NCI-H748 (cell line): ENCODE measurements at regions not wholly inside any gene's neighbourhood (a gene's known extent, or its start where the extent isn't known, plus 50 kb on each side); places are given as distances from the start of the nearest gene placed in this dataset.
"Not testable (repeated sequence)": the region's sequence is repeated elsewhere in the genome, so short reads cannot be mapped to it uniquely, and the experiment has no call there.

Source experiments
- DNase-seq: peaks from one replicate; lab custom pipeline; 2025; ENCODE audit not compliant: unreplicated experiment; lab: John Stamatoyannopoulos, UW

- no peak for DNase-seq
These were observed 130.8 kb upstream of the POC5 start for GRCh38 chr5:75848077-75848476.

DNA sequence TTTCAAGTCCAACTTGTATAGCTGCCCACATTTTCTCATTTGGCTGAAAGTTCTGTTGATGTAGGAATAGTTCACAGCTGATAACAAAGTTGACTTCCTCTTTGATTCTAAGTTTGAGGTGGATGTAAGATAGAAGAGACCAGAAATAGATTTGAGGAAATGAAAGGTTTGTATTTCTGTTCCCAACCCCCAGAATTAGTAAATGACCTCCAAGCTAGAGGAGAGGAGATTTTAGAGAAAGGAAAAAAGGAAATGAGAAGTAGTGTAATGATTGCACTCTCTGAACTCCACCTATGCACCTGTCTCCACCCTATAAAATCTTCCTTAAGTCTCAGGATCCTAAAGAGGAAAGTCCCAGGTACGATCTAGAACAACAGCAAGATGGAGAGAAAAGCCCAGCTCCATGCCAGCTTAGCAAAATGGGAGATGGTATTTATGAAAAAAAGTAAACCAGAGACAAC, 130.4 kb upstream of the POC5 start:
- DNase-seq: no peak

DNA sequence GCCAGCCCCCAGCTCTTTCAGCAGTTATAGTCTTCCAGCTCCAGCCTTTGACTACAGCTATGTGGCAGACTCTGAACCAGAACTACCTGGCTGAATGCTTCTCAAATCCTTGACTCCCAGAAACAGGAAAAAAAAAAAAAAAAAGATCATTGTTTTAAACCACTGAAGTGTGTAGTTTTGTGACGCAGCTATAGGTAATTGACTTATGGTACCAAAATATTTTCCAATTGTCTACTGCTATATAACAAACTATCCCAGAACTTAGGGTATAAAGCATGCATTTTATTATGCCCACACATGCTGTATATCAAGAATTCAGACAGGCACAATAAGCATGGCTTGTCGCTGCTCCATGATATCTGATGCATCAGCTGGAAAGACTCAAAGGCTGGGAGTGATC, 127.1 kb upstream of the POC5 start:
- DNase-seq: no peak

- DNase-seq: no peak
These were observed 126.1 kb upstream of the POC5 start for GRCh38 chr5:75843319-75843718.

- no peak for DNase-seq
These were observed 122.3 kb upstream of the POC5 start for GRCh38 chr5:75839547-75839946.

DNA sequence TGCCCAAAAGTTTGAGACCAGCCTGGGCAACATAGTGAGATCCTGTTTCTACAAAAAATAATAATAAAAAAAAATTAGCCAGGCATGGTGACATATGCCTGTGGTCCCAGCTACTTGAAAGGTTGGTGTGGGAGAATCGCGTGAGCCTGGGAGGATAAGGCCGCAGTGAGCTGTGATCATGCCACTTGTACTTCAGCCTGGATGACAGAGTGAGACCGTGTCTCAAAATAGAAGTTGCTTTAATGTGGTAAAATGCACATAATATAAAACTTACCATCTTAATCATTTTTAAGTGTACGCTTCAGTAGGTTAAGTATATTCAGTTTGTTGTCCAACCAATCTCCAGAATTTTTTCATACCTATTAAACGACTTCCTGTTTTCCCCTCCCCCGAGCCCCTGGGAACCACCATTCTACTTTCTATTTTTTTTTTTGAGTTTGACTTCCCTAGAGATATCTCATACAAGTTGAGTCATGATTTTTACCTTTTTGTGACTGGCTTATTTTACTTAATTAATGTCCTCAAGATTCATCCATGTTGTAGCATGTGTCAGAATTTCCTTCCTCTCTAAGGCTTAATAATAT, 120.1 kb upstream of the POC5 start:
- DNase-seq: no peak

GRCh38 chr5:75831561-75831960, 114.3 kb upstream of the POC5 start:
- DNase-seq: no peak

DNA sequence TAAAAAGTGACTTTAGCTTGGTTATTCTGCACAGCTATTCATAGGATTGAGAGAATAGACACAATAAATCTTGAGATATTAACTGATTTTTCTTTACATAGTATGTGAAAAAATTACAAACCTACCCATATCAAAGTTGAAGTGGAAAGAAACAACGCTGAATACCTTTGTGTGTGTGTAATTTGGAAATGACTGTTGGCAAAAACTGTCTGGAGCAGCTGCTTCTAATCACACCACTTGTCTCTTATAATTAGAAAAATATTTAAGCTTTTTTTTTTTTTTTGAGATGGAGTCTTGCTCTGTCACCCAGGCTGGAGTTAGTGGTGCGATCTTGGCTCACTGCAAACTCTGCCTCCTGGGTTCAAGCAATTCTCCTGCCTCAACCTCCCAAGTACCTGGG, 110.8 kb upstream of the POC5 start:
- DNase-seq: no peak

DNA sequence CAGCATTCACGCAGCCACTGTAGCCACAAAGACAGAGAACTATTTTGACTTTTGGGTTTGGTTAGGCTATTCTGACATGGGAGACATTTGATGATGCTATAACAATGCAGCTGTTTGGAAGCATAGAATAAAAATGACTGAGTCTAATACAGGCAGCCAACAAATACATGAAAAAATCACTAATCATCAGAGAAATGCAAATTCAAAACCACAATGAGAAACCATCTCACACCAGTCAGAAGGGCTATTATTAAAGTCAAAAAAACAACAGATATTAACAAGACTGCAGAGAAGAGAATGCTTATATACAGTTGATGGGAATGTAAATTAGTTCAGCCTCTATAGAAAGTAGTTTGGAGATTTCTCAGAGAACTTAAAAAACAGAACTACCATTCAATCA, 107.1 kb upstream of the POC5 start:
- DNase-seq: no peak

DNA sequence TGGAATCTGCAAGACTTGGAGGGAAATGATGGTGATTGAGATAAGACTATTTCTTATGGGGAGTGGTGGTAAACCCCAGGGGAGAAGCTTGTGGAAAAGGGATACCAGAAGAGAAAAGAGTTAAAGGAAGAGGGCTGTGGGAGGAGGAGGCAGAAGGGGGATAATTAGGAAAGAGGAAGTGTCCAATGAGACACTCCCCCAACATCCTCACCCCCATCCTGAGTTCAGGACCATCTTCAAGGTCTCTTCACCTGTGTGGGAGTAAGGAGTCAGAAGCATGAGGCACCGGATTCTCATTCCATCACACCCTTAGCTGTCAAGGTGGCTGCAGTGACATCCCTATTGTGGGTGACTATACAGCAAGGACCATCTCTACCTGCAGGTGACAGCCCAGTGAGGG, 106.6 kb upstream of the POC5 start:
- no peak for DNase-seq

DNA sequence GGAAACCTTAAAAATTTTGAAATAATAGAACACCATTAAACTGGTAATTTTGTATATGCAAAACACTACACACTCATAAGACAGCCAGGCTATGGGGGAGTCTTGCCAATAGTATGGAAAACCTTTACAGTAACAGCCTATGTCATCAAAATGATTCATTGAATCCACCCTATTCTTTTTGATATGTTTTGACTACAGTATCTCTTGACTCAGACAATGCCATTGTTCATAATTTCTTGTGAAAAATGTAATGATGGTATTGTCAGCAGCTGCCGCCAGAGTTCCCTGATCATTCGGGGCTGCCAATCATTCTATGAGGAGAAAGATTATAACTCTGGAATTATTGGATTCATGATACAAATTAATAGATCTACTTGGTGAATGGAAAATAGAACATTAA, 101.4 kb upstream of the POC5 start:
- DNase-seq: no peak

GRCh38 chr5:75799695-75800094, 82.5 kb upstream of the POC5 start:
- peak; percentile 11 for DNase-seq

- not testable (repeated sequence) for DNase-seq
These were observed 52.1 kb upstream of the POC5 start for GRCh38 chr5:75769338-75769737.
